GM18868 (cell line): ENCODE measurements at regions not wholly inside any gene's neighbourhood (a gene's known extent, or its start where the extent isn't known, plus 50 kb on each side); places are given as distances from the start of the nearest gene placed in this dataset.

ENCODE experiments used
- ATAC-seq: cut with Tn5 transposase; IDR thresholded peaks from one replicate; pipeline ENCODE4 v1.9.1; 2021; ENCODE audit warnings: mild to moderate bottlenecking, moderate library complexity; ENCODE audit not compliant: unreplicated experiment

- no peak for ATAC-seq
These were observed 483.7 kb upstream of the SPHKAP start for GRCh38 chr2:228665232-228665631.

- ATAC-seq, result no peak
These were observed 477.5 kb upstream of the SPHKAP start for GRCh38 chr2:228658998-228659397.

GRCh38 chr2:228657807-228658402, 476.4 kb upstream of the SPHKAP start:
- ATAC-seq, result peak; percentile 71

DNA sequence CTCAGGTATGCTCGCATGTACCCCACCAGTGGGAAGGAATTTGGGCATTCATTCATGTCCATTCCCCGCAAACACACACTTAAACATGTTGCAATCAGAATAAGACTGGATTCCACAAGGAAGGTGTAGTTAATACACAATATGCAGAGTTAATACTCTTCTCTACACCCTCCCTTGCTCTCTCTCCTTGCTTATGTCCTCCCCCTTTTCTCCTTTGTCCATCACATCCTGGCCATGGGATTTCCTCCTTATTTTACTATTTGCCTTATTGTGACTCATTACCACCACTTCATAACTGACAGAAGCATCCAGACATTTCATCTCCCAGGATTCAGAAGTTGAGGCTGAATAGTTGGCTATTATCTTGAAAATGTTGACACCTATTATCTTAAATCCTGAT, 473.8 kb upstream of the SPHKAP start:
- ATAC-seq, result no peak

DNA sequence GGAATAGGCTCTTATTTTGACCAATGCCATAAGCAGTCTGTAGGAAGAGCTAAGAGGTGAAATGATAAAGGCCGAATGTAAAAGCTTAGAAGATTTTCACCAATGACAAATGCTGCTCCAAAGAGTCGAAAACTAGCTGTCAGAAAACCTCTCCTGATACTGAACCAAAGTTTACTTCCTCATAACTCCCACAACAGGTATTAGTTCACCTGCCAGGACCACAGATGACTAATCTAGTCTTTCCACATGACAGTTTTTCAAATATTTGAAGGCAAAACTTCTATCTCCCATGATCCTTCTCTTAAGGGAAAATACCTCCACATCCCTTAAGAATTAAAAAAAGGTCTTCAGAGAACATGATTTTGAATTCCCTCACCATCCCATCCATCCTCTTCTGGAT, 473.2 kb upstream of the SPHKAP start:
- no peak for ATAC-seq

- ATAC-seq, result no peak
These were observed 472.4 kb upstream of the SPHKAP start for GRCh38 chr2:228653884-228654283.

DNA sequence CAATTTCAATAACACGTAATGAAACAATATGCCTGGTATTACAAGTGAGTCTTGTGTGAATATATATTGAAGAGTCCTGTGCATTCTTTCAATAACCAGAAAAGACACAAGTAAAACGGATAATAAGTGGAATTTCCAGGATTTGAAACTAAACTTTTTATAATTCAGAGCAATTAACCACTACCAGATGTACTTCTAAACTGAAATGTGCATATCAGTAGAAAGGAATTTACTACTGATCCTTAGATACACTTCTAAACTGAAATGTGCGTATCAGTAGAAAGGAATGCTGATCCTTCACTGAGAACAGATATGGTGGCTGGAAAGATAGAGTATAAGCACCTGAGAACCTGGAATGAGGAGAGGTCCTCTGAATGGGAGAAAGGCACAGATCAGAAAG, 470.9 kb upstream of the SPHKAP start:
- ATAC-seq, result no peak

GRCh38 chr2:228649876-228650275, 468.4 kb upstream of the SPHKAP start:
- ATAC-seq, result no peak

- ATAC-seq, result no peak
These were observed 468.0 kb upstream of the SPHKAP start for GRCh38 chr2:228649447-228649846.

DNA sequence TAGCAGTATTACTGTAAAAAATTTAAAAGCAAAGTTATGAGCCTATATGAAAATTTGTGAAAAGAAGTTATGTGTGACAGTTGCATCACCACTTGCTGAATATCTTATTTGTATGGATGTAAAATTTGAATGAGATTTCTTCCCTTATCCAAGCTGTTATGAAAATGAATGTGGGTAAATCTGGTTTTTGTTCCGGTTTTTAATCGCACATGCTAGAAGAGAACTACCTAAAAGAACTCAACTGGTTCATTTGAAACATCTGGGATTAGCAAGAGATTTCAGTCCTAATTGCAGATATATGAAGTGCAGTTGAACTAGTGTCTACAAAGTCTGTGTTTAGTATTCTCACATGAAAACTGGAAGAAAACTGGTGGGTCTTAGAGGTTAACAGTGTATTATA, 467.1 kb upstream of the SPHKAP start:
- no peak for ATAC-seq

- ATAC-seq, result no peak
These were observed 464.6 kb upstream of the SPHKAP start for GRCh38 chr2:228646061-228646460.

GRCh38 chr2:228644199-228644598, 462.7 kb upstream of the SPHKAP start:
- ATAC-seq, result no peak

- ATAC-seq, result no peak
These were observed 461.4 kb upstream of the SPHKAP start for GRCh38 chr2:228642861-228643260.

DNA sequence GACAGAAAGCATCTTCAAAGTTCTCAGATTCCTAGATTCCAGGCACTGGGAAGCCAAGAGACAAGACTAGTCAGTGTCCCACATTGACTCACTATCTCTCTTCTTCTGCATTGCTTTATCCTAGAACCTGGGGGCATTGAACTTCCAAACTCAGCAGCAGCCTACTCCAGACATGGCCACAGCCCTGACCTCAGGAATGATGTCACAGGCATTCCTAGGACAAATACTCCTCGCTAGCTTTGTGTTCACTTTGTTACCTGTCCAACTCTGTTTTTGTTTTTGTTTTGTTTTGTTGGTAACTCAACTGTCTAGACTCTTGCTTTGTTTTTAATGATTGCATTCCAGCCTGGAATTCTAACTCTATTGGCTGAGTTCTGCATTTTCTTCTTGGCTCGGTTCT, 449.3 kb upstream of the SPHKAP start:
- ATAC-seq, result no peak

DNA sequence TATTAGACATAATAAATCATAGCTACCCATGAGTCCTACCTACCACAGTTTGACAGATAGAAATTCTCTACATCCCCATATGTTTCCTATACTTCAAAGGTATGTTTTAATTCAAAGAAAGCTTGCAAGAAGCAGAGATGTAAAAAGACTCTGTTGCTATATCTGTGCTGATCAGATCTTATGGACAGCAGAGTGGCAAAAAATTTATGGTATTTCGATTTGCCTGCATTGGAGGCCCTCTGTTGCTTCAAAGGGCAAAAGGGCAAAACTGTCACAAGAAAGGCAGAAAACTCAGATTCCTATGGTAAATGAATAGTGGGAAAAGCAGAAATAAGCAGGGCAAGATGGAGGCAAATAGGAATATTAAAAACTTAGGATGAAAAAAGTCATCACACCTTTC, 447.8 kb upstream of the SPHKAP start:
- no peak for ATAC-seq

DNA sequence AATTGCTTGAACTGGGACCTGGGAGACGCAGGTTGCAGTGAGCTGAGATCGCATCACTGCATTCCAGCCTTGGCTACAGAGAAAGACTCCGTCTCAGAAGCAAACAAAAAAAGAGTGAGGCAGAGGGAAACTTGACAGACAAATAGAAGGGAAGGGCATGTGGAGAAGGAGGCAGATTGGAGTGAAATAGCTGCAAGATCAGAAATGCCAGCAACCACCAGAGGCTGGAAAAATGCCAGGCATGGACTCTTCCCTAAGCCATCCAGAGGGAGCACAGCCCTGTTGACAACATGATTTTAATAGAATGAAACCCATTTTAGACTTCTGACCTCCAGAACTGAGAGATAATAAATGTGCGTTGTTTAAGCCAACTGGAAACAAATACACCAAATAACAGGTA, 447.2 kb upstream of the SPHKAP start:
- ATAC-seq, result no peak

DNA sequence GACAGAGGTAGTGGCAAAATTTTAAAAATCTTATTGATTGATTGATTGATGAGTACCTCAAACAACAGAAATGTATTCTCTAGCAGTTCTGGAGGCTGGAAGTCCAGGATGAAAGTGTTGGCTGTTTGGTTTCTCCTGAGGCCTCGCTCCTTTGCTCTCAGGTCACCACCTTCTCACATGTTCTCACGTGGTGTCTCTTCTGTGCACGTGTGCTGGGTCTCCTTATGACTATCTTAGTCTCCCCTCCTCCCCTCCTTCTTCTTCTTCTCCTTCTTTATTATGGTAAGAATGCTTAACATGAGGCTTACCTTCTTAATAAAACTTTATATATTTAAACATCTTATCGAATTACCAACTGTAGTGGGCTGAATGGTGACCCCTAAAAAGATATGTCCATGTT, 446.0 kb upstream of the SPHKAP start:
- ATAC-seq, result no peak

DNA sequence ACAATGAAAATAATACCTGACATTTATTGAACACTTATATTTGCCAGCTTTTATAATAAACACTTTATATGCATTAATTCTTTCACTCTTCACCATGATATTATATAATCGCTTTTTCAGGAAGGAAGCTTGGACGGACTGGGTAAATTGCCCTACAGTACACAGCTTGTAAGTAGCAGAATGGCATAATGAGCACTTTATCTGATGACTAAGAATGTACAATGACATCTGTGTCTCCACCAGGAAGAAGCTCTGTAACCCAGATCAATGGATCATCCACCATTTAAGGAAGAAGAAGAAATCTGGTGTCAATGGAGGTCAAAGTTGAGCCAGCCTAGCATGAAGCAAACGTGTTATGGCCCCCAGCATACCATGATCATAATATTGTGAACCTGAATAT, 444.0 kb upstream of the SPHKAP start:
- no peak for ATAC-seq

GRCh38 chr2:228624733-228625132, 443.2 kb upstream of the SPHKAP start:
- no peak for ATAC-seq

- ATAC-seq, result no peak
These were observed 434.0 kb upstream of the SPHKAP start for GRCh38 chr2:228615496-228615895.

DNA sequence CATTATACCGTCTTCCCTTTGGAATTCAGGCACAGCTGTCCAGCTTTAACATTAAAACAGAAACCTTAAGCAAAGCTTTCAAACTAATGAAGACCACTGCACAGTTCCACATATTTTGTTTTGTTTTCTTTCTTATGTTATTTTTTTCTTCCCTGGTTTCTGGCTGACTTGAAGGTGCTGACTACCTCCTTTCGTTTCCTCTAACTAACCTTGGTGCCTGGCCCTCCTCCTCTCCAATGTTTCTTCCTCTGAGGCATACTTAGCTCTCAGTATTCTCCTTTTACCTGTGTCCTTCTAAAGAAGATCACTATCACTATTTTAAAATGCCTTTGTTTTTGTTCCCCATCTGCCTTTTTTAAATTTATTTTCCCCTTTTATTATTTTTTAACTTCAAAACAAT, 433.3 kb upstream of the SPHKAP start:
- no peak for ATAC-seq

DNA sequence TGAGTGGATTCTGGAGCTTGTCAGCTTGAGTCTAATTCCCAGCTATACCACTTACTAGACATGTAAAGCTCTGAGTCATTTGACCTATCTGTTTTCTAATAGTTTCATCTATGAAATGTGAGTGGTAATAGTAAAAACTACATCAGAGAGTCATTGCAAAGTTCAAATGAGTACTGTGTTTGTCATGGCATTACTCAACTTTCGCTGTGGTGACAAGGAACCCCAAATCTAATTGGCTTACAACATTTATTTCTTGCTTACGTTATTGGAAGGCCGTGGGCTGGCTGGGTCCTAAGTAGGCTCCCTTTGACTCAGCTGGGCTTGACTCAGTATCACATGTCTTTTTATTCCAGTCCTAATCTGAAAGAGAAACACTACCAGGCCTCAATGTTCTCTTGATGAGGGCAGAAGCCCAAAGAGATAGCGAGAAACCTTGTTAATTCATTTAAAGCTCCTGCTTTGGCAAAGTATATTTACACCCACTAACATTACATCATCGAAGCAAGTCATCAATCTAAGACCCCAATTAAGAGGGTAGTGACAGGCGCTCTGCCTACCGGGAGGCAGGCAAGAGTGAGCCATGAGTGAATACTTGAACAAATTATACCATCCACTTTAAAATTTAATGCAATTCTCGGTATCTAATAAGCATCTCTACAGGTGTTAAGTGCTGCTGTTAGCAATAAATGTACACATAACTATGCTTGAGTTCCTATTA, 431.8 kb upstream of the SPHKAP start:
- ATAC-seq, result peak; percentile 85

GRCh38 chr2:228611171-228611570, 429.7 kb upstream of the SPHKAP start:
- ATAC-seq, result no peak
